SK-N-SH (cell line): ENCODE measurements at regions not wholly inside any gene's neighbourhood (a gene's known extent, or its start where the extent isn't known, plus 50 kb on each side); places are given as distances from the start of the nearest gene placed in this dataset.

ENCODE experiments used
- CTCF ChIA-PET: fragments of 300-600, 350-600 bp; formaldehyde crosslinking; extraction: SDS; loops from one replicate; lab custom pipeline; 2021; lab: Yijun Ruan, JAX
- POLR2A ChIA-PET: fragments of 350-600 bp; sonication (Branson Sonifier 250); formaldehyde crosslinking; extraction: SDS; loops from one replicate; lab custom pipeline; 2020; ENCODE audit warnings: antibody characterized with exemption, inconsistent platforms; lab: Yijun Ruan, JAX
- DNase-seq: peaks from one replicate; pipeline ENCODE4 v3.0.0; 2012
- H2AFZ ChIP-seq: fragments of 200-600 bp; sonication (generic); 2 replicates; pipeline ENCODE4 v1.8.1; 2016; ENCODE audit warnings: antibody characterized with exemption, mild to moderate bottlenecking, low read depth
- H3F3A ChIP-seq: fragments of 200-600 bp; sonication (generic); replicated peaks from 2 replicates; pipeline ENCODE3; 2016; ENCODE audit warnings: antibody characterized with exemption, mild to moderate bottlenecking; ENCODE audit not compliant: insufficient read depth
- H3K27ac ChIP-seq, 2 experiments: fragments of 200-500 bp in 1 of 2; fragments of 200-600 bp in 1 of 2; sonication (Bioruptor generic) in 1 of 2; sonication (generic), shearing (Covaris generic) in 1 of 2; 2 replicates each; pipeline versions ENCODE4 v1.5.1 to v1.6.1; 2014 to 2016; ENCODE audit warnings: low read depth in 2 of 2, inconsistent platforms in 1 of 2, low read length in 1 of 2, mild to moderate bottlenecking in 1 of 2, mixed read lengths in 1 of 2
- H3K27me3 ChIP-seq: fragments of 200-600 bp; sonication (generic), shearing (Covaris generic); 2 replicates; pipeline ENCODE4 v1.6.1; 2016; ENCODE audit warnings: mixed run types; ENCODE audit not compliant: insufficient read depth
- H3K36me3 ChIP-seq, 2 experiments: fragments of 200-500 bp in 1 of 2; fragments of 200-600 bp in 1 of 2; sonication (Bioruptor generic) in 1 of 2; sonication (generic) in 1 of 2; replicated peaks in 1 of 2; 2 replicates each; pipeline versions ENCODE3 to v1.5.1; 2014 to 2016; ENCODE audit warnings: low read length in 1 of 2, mild to moderate bottlenecking in 1 of 2; ENCODE audit not compliant: insufficient read depth in 2 of 2, control insufficient read depth in 1 of 2
- H3K4me1 ChIP-seq, 2 experiments: fragments of 200-500 bp in 1 of 2; fragments of 200-600 bp in 1 of 2; sonication (Bioruptor generic) in 1 of 2; sonication (generic), shearing (Covaris generic) in 1 of 2; 2 replicates each; pipeline versions ENCODE4 v1.5.1 to v1.6.1; 2014 to 2016; ENCODE audit warnings: low read depth in 1 of 2, low read length in 1 of 2, mixed run types in 1 of 2; ENCODE audit not compliant: insufficient read depth in 2 of 2, control insufficient read depth in 1 of 2
- H3K4me2 ChIP-seq: fragments of 200-600 bp; sonication (generic), shearing (Covaris generic); 2 replicates; pipeline ENCODE4 v1.6.1; 2017; ENCODE audit warnings: mixed run types
- H3K4me3 ChIP-seq, 2 experiments: fragments of 200-500 bp in 1 of 2; fragments of 200-600 bp in 1 of 2; sonication (Bioruptor generic) in 1 of 2; sonication (generic), shearing (Covaris generic) in 1 of 2; 2 replicates each; pipeline versions ENCODE4 v1.5.1 to v1.8.1; 2014 to 2016; ENCODE audit warnings: low read depth in 2 of 2, inconsistent platforms in 1 of 2, low read length in 1 of 2, mild to moderate bottlenecking in 1 of 2, mixed read lengths in 1 of 2, moderate library complexity in 1 of 2
- H3K79me2 ChIP-seq: fragments of 200-600 bp; sonication (generic); 2 replicates; pipeline ENCODE4 v1.8.1; 2017; ENCODE audit warnings: mild to moderate bottlenecking; ENCODE audit not compliant: insufficient read depth
- H3K9ac ChIP-seq: fragments of 200-600 bp; sonication (generic); 2 replicates; pipeline ENCODE4 v1.6.1; 2017; ENCODE audit warnings: mixed run types
- H3K9me2 ChIP-seq: fragments of 200-600 bp; sonication (generic); 2 replicates; pipeline ENCODE4 v1.6.1; 2017; ENCODE audit warnings: mixed run types
- H3K9me3 ChIP-seq: fragments of 200-600 bp; sonication (generic); 2 replicates; pipeline ENCODE4 v1.6.1; 2017; ENCODE audit warnings: mixed run types, mild to moderate bottlenecking, moderate library complexity
- H4K20me1 ChIP-seq: fragments of 200-600 bp; sonication (generic); 2 replicates; pipeline ENCODE4 v1.6.1; 2017; ENCODE audit warnings: mild to moderate bottlenecking, mixed run types; ENCODE audit not compliant: insufficient read depth
- EP300 ChIP-seq, 2 experiments: IDR thresholded peaks; 2 replicates each; pipeline versions ENCODE4 v1.4.0 to v1.6.1; 2012; ENCODE audit warnings: borderline replicate concordance in 1 of 2, low read depth in 1 of 2, low read length in 1 of 2
- IRF3 ChIP-seq: fragments of 150-350 bp; IDR thresholded peaks from 2 replicates; pipeline ENCODE4 v1.6.1; 2016; ENCODE audit warnings: mild to moderate bottlenecking, low read depth, low read length
- REST ChIP-seq: IDR thresholded peaks from 2 replicates; pipeline ENCODE4 v1.6.1; 2012; ENCODE audit warnings: mild to moderate bottlenecking, low read depth, low read length, moderate library complexity
- SIN3A ChIP-seq: IDR thresholded peaks from 2 replicates; pipeline ENCODE4 v1.6.1; 2012; ENCODE audit warnings: low read depth, mild to moderate bottlenecking, low read length, moderate library complexity, borderline replicate concordance
- TCF12 ChIP-seq: IDR thresholded peaks from 2 replicates; pipeline ENCODE4 v1.4.0; 2012
- WGBS: methylation state at CpG from one replicate; pipeline ENCODE4 v1.1.6; 2017; ENCODE audit warnings: low lambda C conversion rate; 5-methylcytosine and 5-hydroxymethylcytosine counted together

- 88% methylated on average over 22 of the region's 24 CpGs for WGBS
- Histone ChIP-seq H3K36me3 (no peaks in the 10 kb centered on the region), H3K4me2 (no peak overlapping the region), H3K79me2 (no peaks in the 10 kb centered on the region), H3K27ac (no peak overlapping the region), H4K20me1 (no peaks in the 10 kb centered on the region), H3K9ac (no peak overlapping the region), H2AFZ (no peak overlapping the region), H3K4me1 (peaks cover 0 to 14% of the 10 kb centered on the region in 2 experiments; a peak in 1 of 4 replicates), H3F3A (no peaks in the 10 kb centered on the region), H3K4me3 (no peak overlapping the region), H3K9me2 (no peaks in the 10 kb centered on the region), H3K27me3 (no peaks in the 10 kb centered on the region), H3K9me3 (no peaks in the 10 kb centered on the region)
- no peak for DNase-seq
- ChIA-PET CTCF (interaction anchor here (0.7 to 0.8 kb wide), 2 partner anchors 9 to 129 kb away, joined by 3 read pairs; no protein-coding TSS in a partner anchor), POLR2A (no interaction called here)
- TF ChIP-seq SIN3A (no peak), REST (no peak)
These were observed 56.2 kb upstream of the ID2 start for GRCh38 chr2:8625399-8626300.

GRCh38 chr2:8626572-8626971 is 55.3 kb upstream of the ID2 start:
- no peak overlapping the region for H3K4me3 ChIP-seq
- no peak overlapping the region for H3K9ac ChIP-seq
- no peaks in the 10 kb centered on the region for H3K27me3 ChIP-seq
- no peaks in the 10 kb centered on the region for H3F3A ChIP-seq
- TF ChIP-seq EP300 (IDR thresholded peaks at IDR 0.05; ENCODE audit: borderline replicate concordance in 1 of 2, low read depth in 1 of 2, low read length in 1 of 2): no peak
- no peak for TF ChIP-seq TCF12
- no peak for TF ChIP-seq IRF3
- H4K20me1 ChIP-seq: no peaks in the 10 kb centered on the region
- H3K4me2 ChIP-seq: no peak overlapping the region
- DNase-seq: no peak
- CTCF ChIA-PET: interaction anchor here (0.8 to 1.0 kb wide), 2 partner anchors 21 to 130 kb away, joined by 3 read pairs; no protein-coding TSS in a partner anchor
- H2AFZ ChIP-seq: no peak overlapping the region
- POLR2A ChIA-PET: no interaction called here
- WGBS: 93% methylated on average over 8 of the region's 8 CpGs
- H3K9me3 ChIP-seq: no peaks in the 10 kb centered on the region
- H3K79me2 ChIP-seq: no peaks in the 10 kb centered on the region
- H3K27ac ChIP-seq: no peak overlapping the region
- no peaks in the 10 kb centered on the region for H3K36me3 ChIP-seq
- H3K4me1 ChIP-seq: peaks cover 0 to 14% of the 10 kb centered on the region in 2 experiments; a peak in 1 of 4 replicates
- no peaks in the 10 kb centered on the region for H3K9me2 ChIP-seq
